ENCODE measurements at regions not wholly inside any gene's neighbourhood (a gene's known extent, or its start where the extent isn't known, plus 50 kb on each side); places are given as distances from the start of the nearest gene placed in this dataset.
"Not testable (repeated sequence)": the region's sequence is repeated elsewhere in the genome, so short reads cannot be mapped to it uniquely, and the experiment has no call there.

DNA sequence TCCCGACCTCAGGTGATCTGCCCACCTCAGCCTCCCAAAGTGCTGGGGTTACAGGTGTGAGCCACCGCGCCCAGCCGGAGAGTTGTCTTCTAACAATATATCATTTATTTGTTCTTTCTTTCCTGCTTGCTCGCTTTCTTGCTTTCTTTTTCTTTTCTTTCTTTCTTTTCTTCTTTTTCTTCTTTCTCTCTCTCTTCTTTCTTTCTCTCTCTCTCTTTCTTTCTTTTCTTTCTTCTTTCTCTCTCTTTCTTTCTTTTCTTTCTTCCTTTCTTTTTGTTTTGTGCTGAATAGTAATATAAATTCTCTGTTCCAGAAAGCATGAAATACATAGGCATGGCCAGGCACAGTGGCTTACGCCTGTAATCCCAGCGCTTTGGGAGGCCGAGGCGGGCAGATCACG, 73.5 kb upstream of the ZNF644 start:
- DNase-seq (ENCODE audit: low read depth), result not testable (repeated sequence)

GRCh38 chr1:91092503-91092902, 70.7 kb upstream of the ZNF644 start:
- no peak for DNase-seq (ENCODE audit: low read depth)

GRCh38 chr1:91091812-91092211, 70.0 kb upstream of the ZNF644 start:
- no peak for DNase-seq (ENCODE audit: low read depth)

DNA sequence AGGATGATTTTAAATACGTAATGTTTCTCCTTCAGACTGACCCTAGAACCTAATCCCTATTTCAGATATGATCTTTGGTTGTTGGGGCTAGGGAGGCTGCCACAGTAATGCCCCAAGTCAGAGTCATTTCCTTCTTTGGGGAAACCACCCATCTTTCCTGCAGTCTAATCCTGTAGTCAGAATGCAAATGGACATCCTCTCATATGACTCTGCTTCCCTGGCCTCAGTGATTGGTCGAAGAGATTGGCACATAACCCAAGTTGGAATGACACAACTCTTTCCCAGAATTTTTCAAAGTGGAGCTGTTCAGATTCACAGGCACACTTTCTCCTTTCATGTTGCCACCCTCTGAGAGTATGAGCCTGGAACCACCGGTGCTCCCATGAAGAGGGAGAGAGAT, 58.8 kb upstream of the ZNF644 start:
- DNase-seq (ENCODE audit: low read depth), result no peak

DNA sequence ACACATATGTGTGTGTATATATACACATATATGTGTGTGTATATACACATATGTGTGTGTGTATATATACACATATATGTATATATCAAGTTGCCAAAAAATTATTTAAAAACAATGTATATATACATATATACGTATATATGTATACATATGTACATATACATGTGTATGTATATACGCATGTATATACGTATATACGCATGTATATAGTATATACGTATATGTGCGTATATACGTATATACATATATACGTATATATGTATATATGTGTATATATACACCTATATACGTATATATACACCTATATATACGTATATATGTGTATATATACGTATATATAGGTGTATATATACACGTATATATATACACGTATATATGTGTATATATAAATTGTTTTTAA, 57.0 kb upstream of the ZNF644 start:
- no peak for DNase-seq (ENCODE audit: low read depth)

GRCh38 chr1:91076834-91077233, 55.0 kb upstream of the ZNF644 start:
- DNase-seq (ENCODE audit: low read depth), result no peak

DNA sequence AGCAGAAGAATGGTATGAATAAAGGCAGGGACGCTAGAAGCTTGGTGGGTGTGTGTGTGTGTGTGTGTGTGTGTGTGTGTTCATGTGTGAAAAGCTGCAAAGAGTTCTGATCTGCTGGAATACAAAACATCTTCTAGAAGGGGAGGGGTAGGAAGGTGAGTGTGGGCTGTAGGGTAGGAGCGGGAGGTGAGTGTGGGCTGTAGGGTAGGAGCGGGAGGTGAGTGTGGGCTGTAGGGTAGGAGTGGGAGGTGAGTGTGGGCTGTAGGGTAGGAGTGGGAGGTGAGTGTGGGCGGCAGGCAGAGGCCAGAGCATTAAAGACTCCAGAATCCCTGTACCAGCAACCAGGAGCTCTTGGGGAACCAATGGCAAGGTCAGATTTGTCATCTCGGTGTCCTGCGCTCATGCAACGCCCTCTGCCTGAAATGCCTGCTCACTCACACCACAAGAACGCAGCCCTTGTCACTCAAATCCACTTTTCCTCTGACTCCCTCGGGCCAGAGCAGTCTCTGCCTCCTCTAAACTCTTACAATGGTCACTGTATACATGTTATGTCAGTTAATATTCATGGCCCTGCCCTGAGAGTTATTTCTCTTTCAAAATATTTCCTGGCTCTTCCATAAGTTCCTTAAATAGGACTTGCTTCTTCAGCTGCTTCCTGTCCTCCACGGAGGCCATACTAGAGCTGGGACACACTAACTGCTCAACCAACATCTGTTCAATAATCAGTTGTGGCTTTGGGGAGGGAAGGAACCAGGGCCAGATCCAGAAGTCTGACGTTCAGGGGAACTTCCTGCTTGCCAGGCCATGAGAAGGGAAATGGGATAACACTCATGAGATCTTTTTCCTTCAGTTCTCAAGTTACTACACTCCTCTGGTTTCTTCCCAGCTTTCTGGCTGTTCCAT, 53.6 kb upstream of the ZNF644 start:
- no peak for DNase-seq (ENCODE audit: low read depth)

GRCh38 chr1:91073299-91073698, 51.5 kb upstream of the ZNF644 start:
- no peak for DNase-seq (ENCODE audit: low read depth)

DNA sequence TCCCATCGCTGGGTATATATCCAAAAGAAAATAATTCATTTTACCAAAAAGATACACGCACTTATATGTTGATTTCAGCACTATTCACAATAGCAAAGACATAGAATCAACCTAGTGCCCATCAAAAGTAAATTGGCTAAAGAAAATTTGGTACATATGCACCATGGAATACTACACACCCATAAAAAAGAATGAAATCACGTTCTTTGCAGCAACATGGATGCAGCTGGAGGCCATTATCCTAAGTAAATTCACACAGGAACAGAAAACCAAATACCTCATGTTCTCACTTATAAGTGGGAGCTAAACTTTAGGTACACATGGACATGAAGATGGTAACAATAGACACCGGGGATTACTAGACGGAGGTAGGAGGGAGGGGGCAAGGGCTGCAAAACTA, 50.0 kb upstream of the ZNF644 start:
- no peak for DNase-seq (ENCODE audit: low read depth)
